ENCODE measurements at regions not wholly inside any gene's neighbourhood (a gene's known extent, or its start where the extent isn't known, plus 50 kb on each side); places are given as distances from the start of the nearest gene placed in this dataset.

DNA sequence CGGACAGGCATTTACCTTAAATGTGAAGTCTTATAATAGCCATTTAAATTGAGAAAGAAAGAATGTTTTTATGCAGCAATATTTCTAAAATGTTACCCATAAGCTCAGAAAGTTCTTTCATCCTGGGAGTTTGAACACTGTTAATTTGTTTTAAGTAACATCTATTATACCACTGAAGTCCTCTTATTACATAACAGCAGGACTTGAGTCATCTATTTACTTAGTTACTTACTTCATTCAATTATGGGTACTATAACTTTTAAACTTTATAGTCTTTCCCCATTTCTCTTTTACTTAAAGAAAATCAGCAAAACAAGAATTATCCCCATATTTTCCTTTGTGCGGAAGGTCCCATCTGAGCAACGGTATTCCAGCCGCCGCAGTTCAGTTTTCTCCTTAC is 473.1 kb downstream of the ETNK1 start:
- DNase-seq (ENCODE audit: insufficient read length): no peak
- TF ChIP-seq TAF1 (IDR thresholded peaks at IDR 0.05; ENCODE audit: borderline replicate concordance, low read depth, low read length): no peak
- no peak for TF ChIP-seq POLR2A (IDR thresholded peaks at IDR 0.05; ENCODE audit: low read depth, low read length)
- no peak for TF ChIP-seq POLR2AphosphoS5 (IDR thresholded peaks at IDR 0.05; ENCODE audit: low read depth, low read length)
- FAIRE-seq: no peak

DNA sequence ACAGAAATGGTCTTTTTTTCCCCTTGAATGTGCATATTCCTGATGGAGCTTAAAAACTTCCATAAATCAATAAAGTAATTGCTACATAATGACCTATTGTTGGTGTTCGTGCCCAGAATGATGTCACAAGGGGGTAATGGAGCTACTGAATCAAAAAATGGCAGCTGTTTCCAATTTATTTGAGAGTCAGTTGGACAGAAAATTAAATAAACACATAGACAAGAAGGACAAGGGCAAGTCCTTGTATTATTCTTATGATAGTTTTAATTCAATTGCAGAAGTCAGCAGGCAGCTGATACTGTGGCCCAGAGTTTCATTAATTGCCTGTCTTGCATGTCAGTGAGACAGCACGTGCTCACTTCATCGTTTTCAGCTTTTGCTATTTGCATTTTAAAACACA is 473.5 kb downstream of the ETNK1 start:
- FAIRE-seq (no peak), DNase-seq (ENCODE audit: insufficient read length) (no peak)
- TF ChIP-seq TAF1 (IDR thresholded peaks at IDR 0.05; ENCODE audit: borderline replicate concordance, low read depth, low read length): no peak

DNA sequence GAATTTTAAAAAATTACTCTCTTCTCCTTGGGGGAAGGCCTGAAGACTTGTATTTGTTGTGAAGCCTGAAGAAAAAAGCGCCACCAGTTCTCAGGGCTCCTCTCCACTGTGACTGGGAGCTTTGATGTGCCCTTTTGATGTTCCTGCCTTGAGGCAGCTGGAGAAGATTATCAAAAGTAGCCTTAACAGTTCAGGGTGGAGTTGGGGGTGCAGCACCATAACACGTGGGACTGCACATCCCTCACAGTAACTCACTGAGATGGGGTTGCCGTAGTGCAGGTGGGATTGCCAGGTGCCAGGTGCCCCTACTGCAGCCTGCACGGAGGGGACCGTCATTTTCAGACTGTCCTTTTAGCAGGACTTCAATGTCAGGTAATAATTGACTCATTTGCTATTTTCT is 474.1 kb downstream of the ETNK1 start:
- FAIRE-seq (no peak), DNase-seq (ENCODE audit: insufficient read length) (no peak)
- no peak for TF ChIP-seq POLR2A (IDR thresholded peaks at IDR 0.05; ENCODE audit: low read depth, low read length)
- TF ChIP-seq POLR2AphosphoS5 (IDR thresholded peaks at IDR 0.05; ENCODE audit: low read depth, low read length): no peak
- no peak for TF ChIP-seq TAF1 (IDR thresholded peaks at IDR 0.05; ENCODE audit: borderline replicate concordance, low read depth, low read length)

DNA sequence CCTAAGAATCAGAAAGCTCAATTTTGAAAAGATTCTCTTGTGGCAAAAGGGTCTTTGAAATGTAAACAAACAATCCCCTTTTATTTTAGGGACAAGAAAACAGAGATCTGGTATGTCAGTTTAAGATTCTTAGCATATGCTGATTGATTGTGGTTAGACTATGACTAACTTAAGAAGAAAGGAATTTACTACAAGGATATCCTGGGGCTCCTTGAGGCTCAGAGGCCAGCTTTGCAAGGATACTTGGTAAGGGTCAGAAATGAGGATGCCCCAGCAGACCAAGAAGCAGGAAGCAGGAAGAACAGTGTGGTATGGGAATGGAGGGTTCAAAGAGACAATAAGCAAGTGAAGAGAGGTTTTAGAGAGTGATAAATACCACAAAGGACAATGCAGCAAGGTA is 474.6 kb downstream of the ETNK1 start:
- TF ChIP-seq POLR2A (IDR thresholded peaks at IDR 0.05; ENCODE audit: low read depth, low read length): no peak
- TF ChIP-seq POLR2AphosphoS5 (IDR thresholded peaks at IDR 0.05; ENCODE audit: low read depth, low read length): no peak
- TF ChIP-seq TAF1 (IDR thresholded peaks at IDR 0.05; ENCODE audit: borderline replicate concordance, low read depth, low read length): no peak
- no peak for DNase-seq (ENCODE audit: insufficient read length)
- FAIRE-seq: no peak

DNA sequence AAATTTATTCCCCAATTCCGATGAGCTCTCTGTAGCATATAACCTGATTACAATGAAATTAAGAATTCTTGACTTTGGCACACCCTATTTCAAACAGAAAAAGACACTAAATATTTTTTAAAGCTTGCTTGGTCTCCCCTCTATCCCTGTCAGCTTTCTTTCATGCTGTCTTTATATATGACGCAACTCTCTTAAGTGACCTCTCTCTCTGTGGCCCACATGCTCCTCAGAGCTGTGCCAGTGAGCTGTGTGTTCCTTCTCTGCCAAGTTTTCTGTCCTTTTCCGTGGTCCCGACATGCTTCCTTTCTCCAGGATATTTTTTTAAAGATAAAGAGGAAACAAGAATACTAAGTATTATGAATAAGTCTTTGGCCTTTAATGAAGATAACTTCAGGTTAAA is 484.0 kb downstream of the ETNK1 start:
- DNase-seq (ENCODE audit: insufficient read length) (no peak), FAIRE-seq (no peak)

DNA sequence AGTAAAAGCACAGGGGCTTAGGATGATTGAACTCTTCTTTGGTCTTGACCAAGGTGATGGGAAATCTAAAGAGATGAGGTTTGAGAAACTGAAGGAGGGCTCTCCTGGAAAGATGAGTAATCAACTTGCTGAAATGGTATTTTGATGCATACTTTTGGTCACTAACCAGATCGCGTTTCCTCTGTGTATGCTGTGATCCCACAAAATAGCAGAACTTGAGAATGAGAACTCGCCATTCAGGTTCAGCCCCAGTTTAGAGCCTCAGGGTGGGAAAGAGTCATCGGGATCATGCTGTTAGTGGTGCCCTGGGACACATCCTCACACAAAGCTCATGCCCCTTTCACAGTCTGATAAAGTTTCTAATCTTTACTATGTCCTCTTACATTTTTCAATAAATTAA is 488.8 kb downstream of the ETNK1 start:
- FAIRE-seq (no peak), DNase-seq (ENCODE audit: insufficient read length) (no peak)
- no peak for TF ChIP-seq TAF1 (IDR thresholded peaks at IDR 0.05; ENCODE audit: borderline replicate concordance, low read depth, low read length)
- no peak for TF ChIP-seq POLR2A (IDR thresholded peaks at IDR 0.05; ENCODE audit: low read depth, low read length)
- no peak for TF ChIP-seq POLR2AphosphoS5 (IDR thresholded peaks at IDR 0.05; ENCODE audit: low read depth, low read length)

More for the DNA sequence above, 484.0 kb downstream of the ETNK1 start:
- TF ChIP-seq POLR2A (IDR thresholded peaks at IDR 0.05; ENCODE audit: low read depth, low read length) (no peak), TAF1 (IDR thresholded peaks at IDR 0.05; ENCODE audit: borderline replicate concordance, low read depth, low read length) (no peak), POLR2AphosphoS5 (IDR thresholded peaks at IDR 0.05; ENCODE audit: low read depth, low read length) (no peak)

DNA sequence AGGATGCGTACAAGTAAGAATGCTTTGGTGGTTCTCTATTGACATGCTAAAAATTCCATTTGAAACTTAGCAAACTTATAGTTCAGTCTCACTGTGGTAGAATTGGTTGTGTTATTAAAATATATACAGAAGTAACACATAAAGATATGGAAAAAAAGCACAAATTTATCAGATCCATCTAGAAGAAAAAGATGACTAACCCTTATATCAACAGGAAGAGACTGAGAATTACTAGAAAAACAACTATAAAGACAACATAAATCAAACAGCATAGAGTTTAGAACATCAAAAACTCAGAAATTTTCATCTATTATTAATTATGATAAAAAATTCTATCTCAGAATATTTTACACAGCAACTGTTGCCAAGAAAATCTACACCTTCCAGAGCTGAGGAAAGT is 491.0 kb downstream of the ETNK1 start:
- TF ChIP-seq POLR2A (IDR thresholded peaks at IDR 0.05; ENCODE audit: low read depth, low read length) (no peak), POLR2AphosphoS5 (IDR thresholded peaks at IDR 0.05; ENCODE audit: low read depth, low read length) (no peak), TAF1 (IDR thresholded peaks at IDR 0.05; ENCODE audit: borderline replicate concordance, low read depth, low read length) (no peak)
- FAIRE-seq (no peak), DNase-seq (ENCODE audit: insufficient read length) (no peak)

DNA sequence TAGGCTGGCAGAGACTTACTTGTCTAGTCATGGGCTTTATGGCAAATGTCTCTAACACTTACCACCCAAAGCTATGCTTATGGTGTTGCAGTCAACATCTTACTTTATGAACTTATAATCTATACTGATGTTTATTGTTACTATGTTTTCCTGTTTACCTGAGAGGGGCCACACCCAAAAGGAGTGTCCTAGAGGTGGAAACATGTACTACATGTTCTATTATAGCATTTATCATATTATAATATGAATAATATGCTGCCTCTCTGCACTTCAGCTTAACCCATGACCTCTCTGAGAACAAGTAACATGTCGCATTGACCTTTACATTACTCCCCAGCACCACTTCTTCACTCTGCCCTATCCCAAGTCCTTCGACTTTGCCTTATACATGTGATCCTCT is 501.8 kb downstream of the ETNK1 start:
- no peak for FAIRE-seq
- TF ChIP-seq POLR2AphosphoS5 (IDR thresholded peaks at IDR 0.05; ENCODE audit: low read depth, low read length): no peak
- TF ChIP-seq POLR2A (IDR thresholded peaks at IDR 0.05; ENCODE audit: low read depth, low read length): no peak
- TF ChIP-seq TAF1 (IDR thresholded peaks at IDR 0.05; ENCODE audit: borderline replicate concordance, low read depth, low read length): no peak
- DNase-seq (ENCODE audit: insufficient read length): no peak

DNA sequence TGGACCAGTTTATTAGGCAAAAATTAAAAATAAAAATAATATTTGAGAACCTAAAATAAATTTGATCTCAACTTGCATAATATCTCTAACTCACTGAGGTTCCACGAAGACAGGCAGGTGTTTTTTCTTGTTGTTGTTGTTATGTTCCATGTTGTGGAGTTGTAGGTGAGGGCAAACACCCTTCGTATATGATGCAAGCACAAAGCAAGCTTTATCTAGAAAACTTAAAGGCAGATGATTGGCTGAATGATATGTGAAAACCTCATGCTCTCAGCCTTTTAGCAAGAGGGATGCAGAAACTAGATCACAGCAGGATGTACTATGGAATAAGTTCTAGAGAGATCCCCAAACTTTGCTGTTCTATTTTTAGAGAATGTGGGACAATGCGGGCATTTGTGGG is 502.7 kb downstream of the ETNK1 start:
- TF ChIP-seq POLR2AphosphoS5 (IDR thresholded peaks at IDR 0.05; ENCODE audit: low read depth, low read length): no peak
- no peak for TF ChIP-seq TAF1 (IDR thresholded peaks at IDR 0.05; ENCODE audit: borderline replicate concordance, low read depth, low read length)
- no peak for TF ChIP-seq POLR2A (IDR thresholded peaks at IDR 0.05; ENCODE audit: low read depth, low read length)
- DNase-seq (ENCODE audit: insufficient read length) (no peak), FAIRE-seq (no peak)

DNA sequence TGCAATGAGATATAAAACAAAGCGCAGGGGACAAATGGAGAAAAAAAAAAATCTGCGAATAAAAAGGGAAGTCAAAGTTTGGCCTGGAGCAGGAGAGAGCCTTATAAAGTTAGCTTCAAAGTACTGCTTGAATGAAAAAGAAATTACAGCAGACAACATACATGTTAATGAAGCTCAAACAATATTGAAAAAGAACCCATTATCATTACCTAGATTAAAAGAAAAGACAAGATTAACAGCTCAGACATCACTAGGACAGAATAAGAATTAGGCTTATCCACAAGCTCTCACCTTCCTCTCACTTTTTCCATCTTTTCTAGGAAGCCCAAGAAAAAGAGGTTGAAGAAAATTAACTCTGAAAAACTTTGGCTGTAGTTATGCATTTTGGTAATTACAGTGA is 503.5 kb downstream of the ETNK1 start:
- TF ChIP-seq TAF1 (IDR thresholded peaks at IDR 0.05; ENCODE audit: borderline replicate concordance, low read depth, low read length) (no peak), POLR2A (IDR thresholded peaks at IDR 0.05; ENCODE audit: low read depth, low read length) (no peak), POLR2AphosphoS5 (IDR thresholded peaks at IDR 0.05; ENCODE audit: low read depth, low read length) (no peak)
- FAIRE-seq: no peak
- DNase-seq (ENCODE audit: insufficient read length): no peak

DNA sequence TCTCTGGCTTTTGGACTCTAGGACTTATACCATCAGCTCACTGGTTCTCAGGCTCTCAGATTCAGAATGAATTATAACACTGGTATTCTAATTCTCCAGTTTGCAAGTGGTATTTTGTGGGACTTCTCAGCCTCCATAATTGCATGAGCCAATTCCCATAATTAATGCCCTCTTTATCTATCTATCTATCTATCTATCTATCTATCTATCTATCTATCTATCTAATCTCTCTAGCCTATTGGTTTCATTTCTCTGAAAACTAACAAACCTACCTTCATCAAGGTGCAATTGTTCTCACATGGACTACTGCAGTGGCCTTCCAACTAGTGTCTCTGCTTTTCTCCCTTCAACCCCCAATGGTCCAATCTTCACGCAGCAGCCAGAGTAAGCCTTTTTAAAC is 507.4 kb downstream of the ETNK1 start:
- no peak for DNase-seq (ENCODE audit: insufficient read length)
- no peak for TF ChIP-seq POLR2AphosphoS5 (IDR thresholded peaks at IDR 0.05; ENCODE audit: low read depth, low read length)
- no peak for TF ChIP-seq TAF1 (IDR thresholded peaks at IDR 0.05; ENCODE audit: borderline replicate concordance, low read depth, low read length)
- TF ChIP-seq POLR2A (IDR thresholded peaks at IDR 0.05; ENCODE audit: low read depth, low read length): no peak
- FAIRE-seq: no peak

DNA sequence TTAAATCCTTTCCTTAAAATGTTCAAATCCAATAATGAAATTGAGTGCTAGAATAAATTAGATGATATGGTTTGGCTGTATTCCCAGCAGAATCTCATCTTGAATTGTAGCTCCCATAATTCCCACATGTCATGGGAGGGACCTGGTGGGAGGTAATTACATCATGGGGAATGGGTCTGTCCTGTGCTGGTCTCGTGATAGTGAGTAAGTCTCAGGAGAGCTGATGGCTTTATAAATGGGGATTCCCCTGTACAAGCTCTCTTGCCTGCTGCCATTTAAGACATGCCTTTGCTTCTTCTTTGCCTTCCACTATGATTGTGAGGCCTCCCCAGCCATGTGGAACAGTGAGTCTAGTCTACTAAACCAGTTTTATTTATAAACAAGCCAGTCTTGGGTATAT is 508.5 kb downstream of the ETNK1 start:
- no peak for FAIRE-seq
- TF ChIP-seq TAF1 (IDR thresholded peaks at IDR 0.05; ENCODE audit: borderline replicate concordance, low read depth, low read length) (no peak), POLR2AphosphoS5 (IDR thresholded peaks at IDR 0.05; ENCODE audit: low read depth, low read length) (no peak), POLR2A (IDR thresholded peaks at IDR 0.05; ENCODE audit: low read depth, low read length) (no peak)
- no peak for DNase-seq (ENCODE audit: insufficient read length)

DNA sequence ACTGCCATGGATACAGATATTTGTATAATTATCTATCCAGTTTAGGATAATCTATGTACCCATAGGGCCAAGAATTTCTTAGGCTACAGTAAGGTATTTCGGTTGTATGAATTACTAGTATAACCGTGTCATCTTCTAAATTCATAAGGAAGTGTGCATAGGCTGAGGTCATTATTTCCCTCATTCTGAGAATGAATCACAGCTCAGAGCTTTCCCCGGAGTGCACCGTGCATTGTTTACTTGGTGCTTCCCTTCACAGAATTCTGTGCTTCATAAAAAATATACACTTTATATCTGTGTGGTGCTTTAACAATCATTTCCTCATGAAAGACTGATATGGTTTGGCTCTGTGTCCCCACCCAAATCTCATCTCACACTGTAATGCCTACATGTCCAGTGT is 514.1 kb downstream of the ETNK1 start:
- FAIRE-seq: no peak
- DNase-seq (ENCODE audit: insufficient read length): no peak
- no peak for TF ChIP-seq POLR2AphosphoS5 (IDR thresholded peaks at IDR 0.05; ENCODE audit: low read depth, low read length)
- no peak for TF ChIP-seq TAF1 (IDR thresholded peaks at IDR 0.05; ENCODE audit: borderline replicate concordance, low read depth, low read length)
- TF ChIP-seq POLR2A (IDR thresholded peaks at IDR 0.05; ENCODE audit: low read depth, low read length): no peak
